ENCODE measurements at regions not wholly inside any gene's neighbourhood (a gene's known extent, or its start where the extent isn't known, plus 50 kb on each side); places are given as distances from the start of the nearest gene placed in this dataset.

- TF ChIP-seq, protein P1, sequence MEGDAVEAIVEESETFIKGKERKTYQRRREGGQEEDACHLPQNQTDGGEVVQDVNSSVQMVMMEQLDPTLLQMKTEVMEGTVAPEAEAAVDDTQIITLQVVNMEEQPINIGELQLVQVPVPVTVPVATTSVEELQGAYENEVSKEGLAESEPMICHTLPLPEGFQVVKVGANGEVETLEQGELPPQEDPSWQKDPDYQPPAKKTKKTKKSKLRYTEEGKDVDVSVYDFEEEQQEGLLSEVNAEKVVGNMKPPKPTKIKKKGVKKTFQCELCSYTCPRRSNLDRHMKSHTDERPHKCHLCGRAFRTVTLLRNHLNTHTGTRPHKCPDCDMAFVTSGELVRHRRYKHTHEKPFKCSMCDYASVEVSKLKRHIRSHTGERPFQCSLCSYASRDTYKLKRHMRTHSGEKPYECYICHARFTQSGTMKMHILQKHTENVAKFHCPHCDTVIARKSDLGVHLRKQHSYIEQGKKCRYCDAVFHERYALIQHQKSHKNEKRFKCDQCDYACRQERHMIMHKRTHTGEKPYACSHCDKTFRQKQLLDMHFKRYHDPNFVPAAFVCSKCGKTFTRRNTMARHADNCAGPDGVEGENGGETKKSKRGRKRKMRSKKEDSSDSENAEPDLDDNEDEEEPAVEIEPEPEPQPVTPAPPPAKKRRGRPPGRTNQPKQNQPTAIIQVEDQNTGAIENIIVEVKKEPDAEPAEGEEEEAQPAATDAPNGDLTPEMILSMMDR (IDR thresholded peaks at IDR 0.05), result no peak
- no peak for TF ChIP-seq POLR2A (IDR thresholded peaks at IDR 0.05)
These were observed 56.2 kb upstream of the APC start for GRCh38 chr5:112681481-112681908.
